ENCODE measurements at regions not wholly inside any gene's neighbourhood (a gene's known extent, or its start where the extent isn't known, plus 50 kb on each side); places are given as distances from the start of the nearest gene placed in this dataset.
"Not testable (repeated sequence)": the region's sequence is repeated elsewhere in the genome, so short reads cannot be mapped to it uniquely, and the experiment has no call there.

- not testable (repeated sequence) for ATAC-seq
Measured at GRCh38 chr6:8846680-8847079, 411.3 kb upstream of the SLC35B3 start.

- ATAC-seq = no peak
Measured at GRCh38 chr6:8845690-8846089, 410.3 kb upstream of the SLC35B3 start.

- no peak for ATAC-seq
Measured at GRCh38 chr6:8844968-8845367, 409.6 kb upstream of the SLC35B3 start.

GRCh38 chr6:8839626-8840025 is 404.3 kb upstream of the SLC35B3 start:
- no peak for ATAC-seq

GRCh38 chr6:8837343-8837742 is 402.0 kb upstream of the SLC35B3 start:
- ATAC-seq = no peak

GRCh38 chr6:8832695-8833094 is 397.4 kb upstream of the SLC35B3 start:
- ATAC-seq = not testable (repeated sequence)

GRCh38 chr6:8831366-8832152 is 396.2 kb upstream of the SLC35B3 start:
- no peak for ATAC-seq

- no peak for ATAC-seq
Measured at GRCh38 chr6:8830794-8831193, 395.4 kb upstream of the SLC35B3 start.

GRCh38 chr6:8829796-8830195 is 394.5 kb upstream of the SLC35B3 start:
- no peak for ATAC-seq

- ATAC-seq = no peak
Measured at GRCh38 chr6:8829296-8829695, 394.0 kb upstream of the SLC35B3 start.

- ATAC-seq = no peak
Measured at GRCh38 chr6:8828376-8828775, 393.0 kb upstream of the SLC35B3 start.

GRCh38 chr6:8825726-8826125 is 390.4 kb upstream of the SLC35B3 start:
- ATAC-seq = no peak

- ATAC-seq = no peak
Measured at GRCh38 chr6:8821981-8822381, 386.6 kb upstream of the SLC35B3 start.

GRCh38 chr6:8820313-8820712 is 385.0 kb upstream of the SLC35B3 start:
- ATAC-seq = no peak

GRCh38 chr6:8819446-8819845 is 384.1 kb upstream of the SLC35B3 start:
- ATAC-seq = no peak

- no peak for ATAC-seq
Measured at GRCh38 chr6:8814440-8815000, 379.2 kb upstream of the SLC35B3 start.

GRCh38 chr6:8810325-8810724 is 375.0 kb upstream of the SLC35B3 start:
- no peak for ATAC-seq

GRCh38 chr6:8809662-8810061 is 374.3 kb upstream of the SLC35B3 start:
- ATAC-seq = no peak

- no peak for ATAC-seq
Measured at GRCh38 chr6:8803181-8803760, 367.9 kb upstream of the SLC35B3 start.

GRCh38 chr6:8802397-8802796 is 367.1 kb upstream of the SLC35B3 start:
- ATAC-seq = not testable (repeated sequence)

- no peak for ATAC-seq
Measured at GRCh38 chr6:8794420-8794819, 359.1 kb upstream of the SLC35B3 start.

GRCh38 chr6:8789878-8790277 is 354.5 kb upstream of the SLC35B3 start:
- no peak for ATAC-seq

- ATAC-seq = no peak
Measured at GRCh38 chr6:8785223-8785622, 349.9 kb upstream of the SLC35B3 start.

GRCh38 chr6:8783191-8783590 is 347.8 kb upstream of the SLC35B3 start:
- no peak for ATAC-seq
